Ishikawa (cell line): ENCODE measurements at regions not wholly inside any gene's neighbourhood (a gene's known extent, or its start where the extent isn't known, plus 50 kb on each side); places are given as distances from the start of the nearest gene placed in this dataset.

Experiments
- CREB1 ChIP-seq: IDR thresholded peaks from 2 replicates; pipeline ENCODE4 v1.6.1; 2012; ENCODE audit warnings: low read depth
- NFIC ChIP-seq: IDR thresholded peaks from 2 replicates; pipeline ENCODE4 v1.6.1; 2012
- YY1 ChIP-seq: IDR thresholded peaks from 2 replicates; pipeline ENCODE4 v1.6.1; 2012; ENCODE audit warnings: low read depth

GRCh38 chr13:50198508-50198907 is 183.3 kb downstream of the KCNRG start:
- TF ChIP-seq YY1 (no peak), NFIC (no peak), CREB1 (no peak)
